VCaP (cell line): ENCODE measurements at regions not wholly inside any gene's neighbourhood (a gene's known extent, or its start where the extent isn't known, plus 50 kb on each side); places are given as distances from the start of the nearest gene placed in this dataset.

Source experiments
- H3K27ac ChIP-seq: fragments of 450-650 bp; 2 replicates; pipeline ENCODE4 v1.5.1; 2017
- TF ChIP-seq, protein P1 (sequence below): fragments of 450-650 bp; conservative IDR thresholded peaks from 2 replicates; pipeline ENCODE4 v1.5.1; 2017; ENCODE audit warnings: mild to moderate bottlenecking, moderate library complexity

- no peak overlapping the region for H3K27ac ChIP-seq
- TF ChIP-seq, protein P1, sequence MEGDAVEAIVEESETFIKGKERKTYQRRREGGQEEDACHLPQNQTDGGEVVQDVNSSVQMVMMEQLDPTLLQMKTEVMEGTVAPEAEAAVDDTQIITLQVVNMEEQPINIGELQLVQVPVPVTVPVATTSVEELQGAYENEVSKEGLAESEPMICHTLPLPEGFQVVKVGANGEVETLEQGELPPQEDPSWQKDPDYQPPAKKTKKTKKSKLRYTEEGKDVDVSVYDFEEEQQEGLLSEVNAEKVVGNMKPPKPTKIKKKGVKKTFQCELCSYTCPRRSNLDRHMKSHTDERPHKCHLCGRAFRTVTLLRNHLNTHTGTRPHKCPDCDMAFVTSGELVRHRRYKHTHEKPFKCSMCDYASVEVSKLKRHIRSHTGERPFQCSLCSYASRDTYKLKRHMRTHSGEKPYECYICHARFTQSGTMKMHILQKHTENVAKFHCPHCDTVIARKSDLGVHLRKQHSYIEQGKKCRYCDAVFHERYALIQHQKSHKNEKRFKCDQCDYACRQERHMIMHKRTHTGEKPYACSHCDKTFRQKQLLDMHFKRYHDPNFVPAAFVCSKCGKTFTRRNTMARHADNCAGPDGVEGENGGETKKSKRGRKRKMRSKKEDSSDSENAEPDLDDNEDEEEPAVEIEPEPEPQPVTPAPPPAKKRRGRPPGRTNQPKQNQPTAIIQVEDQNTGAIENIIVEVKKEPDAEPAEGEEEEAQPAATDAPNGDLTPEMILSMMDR: no peak
Observed at GRCh38 chr3:20516311-20516710, 330.3 kb upstream of the SGO1 start.

DNA sequence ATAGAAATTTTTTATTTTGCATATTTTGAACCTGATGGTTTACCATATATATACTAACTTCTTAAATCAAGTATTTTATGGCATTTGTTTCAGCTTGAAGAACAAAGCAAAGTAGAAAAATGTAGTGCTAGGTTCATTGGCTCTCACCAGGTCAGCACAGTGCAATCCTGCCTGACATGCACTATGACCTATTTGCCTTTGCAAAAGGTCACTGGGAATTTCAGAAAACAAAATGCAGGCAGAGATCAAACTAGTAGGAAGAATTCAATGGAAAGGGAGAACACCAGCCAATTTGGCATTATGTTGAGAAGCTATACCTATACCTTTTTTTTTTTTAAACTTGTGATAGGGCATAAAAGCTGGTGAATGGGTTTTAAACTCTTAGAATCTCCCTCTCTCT is 329.8 kb upstream of the SGO1 start:
- no peak overlapping the region for H3K27ac ChIP-seq
- TF ChIP-seq, protein P1: no peak

DNA sequence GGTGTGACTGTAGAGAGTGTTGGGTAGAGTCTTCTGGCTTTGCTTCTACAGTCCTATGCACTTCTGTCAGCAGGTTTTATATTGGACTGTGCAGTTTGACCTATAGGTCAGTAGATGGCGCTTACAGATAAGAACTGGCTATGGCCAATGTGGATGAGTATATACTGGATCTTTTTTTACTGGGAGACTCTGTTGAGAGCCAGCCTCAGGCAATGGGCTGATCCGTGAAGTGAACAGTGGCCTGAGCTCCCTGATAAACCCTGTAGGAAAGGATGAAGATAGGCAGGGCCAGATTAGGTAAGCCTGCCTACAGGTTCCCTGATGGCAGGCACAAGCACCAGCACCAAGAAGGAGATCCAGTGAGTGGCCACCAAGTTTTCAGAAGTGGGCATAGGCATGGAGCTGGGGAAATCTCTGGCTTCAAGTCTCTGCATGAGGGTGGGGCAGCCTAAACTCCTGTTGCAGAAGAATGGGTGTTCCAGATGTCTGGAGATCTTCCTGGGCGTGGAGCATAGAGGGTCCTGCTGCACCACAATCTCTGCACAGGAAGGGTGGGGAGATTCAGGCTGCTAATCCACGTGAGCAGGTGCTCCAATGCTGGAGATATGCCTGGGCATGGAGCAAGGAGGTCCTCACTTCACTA is 326.0 kb upstream of the SGO1 start:
- H3K27ac ChIP-seq: no peak overlapping the region
- TF ChIP-seq, protein P1: peak; percentile 93

DNA sequence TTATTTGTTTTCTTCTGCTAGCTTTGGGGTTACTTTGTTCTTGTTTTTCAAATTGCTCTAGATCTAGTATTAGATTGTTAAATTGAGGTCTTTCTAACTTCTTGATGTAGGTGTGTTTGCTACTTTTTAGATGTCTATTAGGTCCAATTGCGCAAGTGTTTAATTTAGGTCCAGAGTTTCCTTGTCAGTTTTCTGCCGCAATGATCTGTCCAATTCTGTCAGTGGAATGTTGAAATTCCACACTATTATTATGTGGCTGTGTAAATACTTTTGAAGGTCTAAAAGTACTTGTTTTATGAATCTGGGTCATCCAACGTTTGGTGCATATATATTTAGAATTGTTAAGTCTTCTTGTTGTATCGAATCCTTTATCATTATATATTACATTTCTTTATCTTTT is 324.4 kb upstream of the SGO1 start:
- H3K27ac ChIP-seq: no peak overlapping the region
- TF ChIP-seq, protein P1: no peak

DNA sequence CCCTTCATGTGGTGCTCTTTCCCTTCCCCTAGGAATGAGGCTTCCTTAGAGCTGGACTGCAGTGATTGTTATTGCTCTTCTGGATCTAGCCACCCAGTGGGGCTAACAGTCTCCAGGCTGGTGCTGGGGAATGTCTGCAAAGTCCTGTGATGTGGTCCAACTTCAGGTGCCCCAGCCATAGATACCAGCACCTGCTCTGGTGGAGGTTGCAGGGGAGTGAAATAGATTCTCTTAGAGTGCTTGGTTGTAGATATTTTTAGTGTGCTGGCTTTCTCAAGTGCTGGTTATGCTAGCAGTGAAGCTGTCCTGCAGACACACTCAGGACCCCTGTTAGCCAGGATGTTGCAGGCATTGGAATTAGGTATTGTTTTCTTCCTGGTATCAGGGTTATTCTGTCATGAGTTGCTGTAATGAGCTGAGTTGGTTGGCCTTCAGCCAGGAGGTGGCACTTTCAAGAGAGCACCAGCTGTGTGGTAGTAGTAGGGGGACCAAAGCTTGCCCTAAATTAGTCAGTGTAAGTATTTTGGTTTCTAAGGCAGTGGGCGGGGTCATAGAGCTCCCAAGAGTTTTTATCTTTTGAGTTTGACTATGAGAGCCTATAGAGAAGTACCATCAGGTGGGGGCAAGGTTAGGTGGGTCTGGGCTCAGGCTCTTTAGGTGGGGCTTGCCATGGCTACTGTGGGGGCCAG is 317.5 kb upstream of the SGO1 start:
- TF ChIP-seq, protein P1: no peak
- no peak overlapping the region for H3K27ac ChIP-seq

DNA sequence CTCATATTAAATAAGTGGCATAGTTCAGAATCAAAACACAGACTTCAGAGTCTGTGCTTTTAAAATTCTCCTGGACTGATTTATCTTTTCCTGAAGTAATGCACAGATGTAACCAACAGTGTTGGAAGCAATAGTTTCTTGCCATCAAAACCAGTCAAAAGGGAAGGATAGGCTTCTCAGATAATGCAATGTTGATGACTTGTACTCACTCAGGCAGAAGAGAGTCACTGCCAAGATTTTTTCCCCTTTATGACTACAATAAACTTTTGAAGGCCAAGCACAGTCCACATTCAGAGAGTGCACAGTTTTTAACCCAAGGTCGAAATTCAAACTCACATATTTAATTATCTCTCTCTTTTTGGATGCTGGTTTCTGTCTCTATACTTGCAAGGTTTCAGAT is 305.0 kb upstream of the SGO1 start:
- H3K27ac ChIP-seq: no peak overlapping the region
- TF ChIP-seq, protein P1: no peak

- no peak overlapping the region for H3K27ac ChIP-seq
- TF ChIP-seq, protein P1: no peak
Observed at GRCh38 chr3:20488151-20488550, 302.1 kb upstream of the SGO1 start.
